B cell (primary cell): ENCODE measurements at regions not wholly inside any gene's neighbourhood (a gene's known extent, or its start where the extent isn't known, plus 50 kb on each side); places are given as distances from the start of the nearest gene placed in this dataset.

Experiments
- EZH2 ChIP-seq: IDR thresholded peaks from 2 replicates; pipeline ENCODE4 v1.6.1; 2012; ENCODE audit warnings: borderline replicate concordance, low read depth, mild to moderate bottlenecking, moderate library complexity, low read length; ENCODE audit not compliant: insufficient read depth, poor library complexity, severe bottlenecking
- TF ChIP-seq, protein P1 (sequence below): fragments of 200-600 bp; IDR thresholded peaks from one replicate; pipeline ENCODE4 v1.8.0; 2022; ENCODE audit warnings: antibody characterized with exemption, mild to moderate bottlenecking

DNA sequence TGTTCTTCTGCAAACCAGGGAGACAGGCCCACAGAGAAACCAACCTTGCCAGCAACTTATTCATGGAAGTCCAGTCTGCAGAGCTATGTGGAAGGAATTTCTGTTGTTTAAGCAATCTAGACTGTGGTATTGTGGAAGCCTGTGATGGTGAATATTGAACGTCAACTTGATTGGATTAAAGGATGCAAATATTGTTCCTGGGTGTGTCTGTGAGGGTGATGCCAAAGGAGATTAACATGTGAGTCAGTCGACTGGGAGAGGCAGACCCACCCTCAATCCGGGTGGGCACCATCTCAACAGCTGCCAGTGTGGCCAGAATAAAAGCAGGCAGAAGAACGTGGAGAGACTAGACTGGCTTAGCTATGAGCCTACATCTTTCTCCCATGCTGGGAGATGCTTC, 606.0 kb downstream of the EFNB2 start:
- TF ChIP-seq, protein P1, sequence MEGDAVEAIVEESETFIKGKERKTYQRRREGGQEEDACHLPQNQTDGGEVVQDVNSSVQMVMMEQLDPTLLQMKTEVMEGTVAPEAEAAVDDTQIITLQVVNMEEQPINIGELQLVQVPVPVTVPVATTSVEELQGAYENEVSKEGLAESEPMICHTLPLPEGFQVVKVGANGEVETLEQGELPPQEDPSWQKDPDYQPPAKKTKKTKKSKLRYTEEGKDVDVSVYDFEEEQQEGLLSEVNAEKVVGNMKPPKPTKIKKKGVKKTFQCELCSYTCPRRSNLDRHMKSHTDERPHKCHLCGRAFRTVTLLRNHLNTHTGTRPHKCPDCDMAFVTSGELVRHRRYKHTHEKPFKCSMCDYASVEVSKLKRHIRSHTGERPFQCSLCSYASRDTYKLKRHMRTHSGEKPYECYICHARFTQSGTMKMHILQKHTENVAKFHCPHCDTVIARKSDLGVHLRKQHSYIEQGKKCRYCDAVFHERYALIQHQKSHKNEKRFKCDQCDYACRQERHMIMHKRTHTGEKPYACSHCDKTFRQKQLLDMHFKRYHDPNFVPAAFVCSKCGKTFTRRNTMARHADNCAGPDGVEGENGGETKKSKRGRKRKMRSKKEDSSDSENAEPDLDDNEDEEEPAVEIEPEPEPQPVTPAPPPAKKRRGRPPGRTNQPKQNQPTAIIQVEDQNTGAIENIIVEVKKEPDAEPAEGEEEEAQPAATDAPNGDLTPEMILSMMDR = no peak
- no peak for TF ChIP-seq EZH2
